ENCODE measurements at regions not wholly inside any gene's neighbourhood (a gene's known extent, or its start where the extent isn't known, plus 50 kb on each side); places are given as distances from the start of the nearest gene placed in this dataset.

GRCh38 chr13:30051531-30052060, 201.2 kb upstream of the UBL3 start:
- Histone ChIP-seq H4K20me1 (replicated peaks in 1 of 2; ENCODE audit: control insufficient read depth in 1 of 2, insufficient read depth in 2 of 2, low read length in 2 of 2) (no peaks in the 10 kb centered on the region), H3K18ac (ENCODE audit: extremely low read depth, low read length) (no peak overlapping the region), H2AFZ (ENCODE audit: low read length) (no peak overlapping the region), H3K4me2 (ENCODE audit: insufficient read depth in 1 of 2, low read depth in 2 of 2, low read length in 2 of 2) (peak overlapping the region; percentile 52 to 87), H2BK5ac (ENCODE audit: low read depth, low read length) (peak overlapping the region; percentile 63; the same call in 1 of the 2 replicates), H3K14ac (ENCODE audit: insufficient read length) (no peak overlapping the region), H3K9ac (replicated peaks in 1 of 4; ENCODE audit: extremely low read depth in 1 of 4, low read depth in 3 of 4, low read length in 3 of 4) (no peak overlapping the region), H3K4me3 (ENCODE audit: extremely low read depth in 1 of 4, insufficient read depth in 2 of 4, low read depth in 3 of 4, low read length in 4 of 4) (peak overlapping the region in 2 of 4 experiments; percentile 4 to 27; a peak in 2 of 8 replicates), H3K23ac (ENCODE audit: insufficient read length) (no peak overlapping the region), H3K9me3 (ENCODE audit: insufficient read depth in 2 of 2, low read depth in 1 of 2, low read length in 1 of 2) (no peaks in the 10 kb centered on the region), H2AK5ac (ENCODE audit: low read depth, low read length) (no peak overlapping the region), H3K27me3 (replicated peaks in 1 of 4; ENCODE audit: control insufficient read depth in 3 of 4, extremely low read depth in 1 of 4, insufficient read depth in 3 of 4, low read length in 3 of 4) (no peaks in the 10 kb centered on the region), H3K23me2 (ENCODE audit: low read depth, low read length) (no peaks in the 10 kb centered on the region), H2BK20ac (ENCODE audit: low read length) (peak overlapping the region; percentile 40; the same call in 1 of the 2 replicates), H3K36me3 (ENCODE audit: control insufficient read depth in 2 of 4, insufficient read depth in 4 of 4, low read length in 3 of 4) (no peaks in the 10 kb centered on the region), H3K79me1 (ENCODE audit: low read depth, low read length) (no peaks in the 10 kb centered on the region), H4K5ac (ENCODE audit: insufficient read length, low read depth, low read length) (no peak overlapping the region), H3K27ac (ENCODE audit: low read depth, low read length) (no peak overlapping the region), H4K91ac (replicated peaks; ENCODE audit: insufficient read length, low read length) (peak overlapping the region; percentile 27), H3K4ac (replicated peaks; ENCODE audit: insufficient read length, low read depth, low read length) (peak overlapping the region; percentile 27), H2BK12ac (ENCODE audit: low read depth, low read length) (0 out of 2 replicates have a peak overlapping the region, but pooled peaks have one; percentile 3), H4K8ac (ENCODE audit: extremely low read depth, insufficient read depth, low read length) (no peak overlapping the region), H3K56ac (replicated peaks; ENCODE audit: insufficient read length, low read depth, low read length) (peak overlapping the region; percentile 0), H3K4me1 (replicated peaks in 1 of 4; ENCODE audit: control insufficient read depth in 3 of 4, insufficient read depth in 4 of 4, low read length in 3 of 4) (peaks cover 12 to 19% (median 14%) of the 10 kb centered on the region in 4 experiments), H3K79me2 (ENCODE audit: control insufficient read depth in 1 of 2, insufficient read depth in 2 of 2, low read length in 2 of 2) (no peaks in the 10 kb centered on the region), H2BK120ac (replicated peaks; ENCODE audit: low read depth, low read length) (peak overlapping the region; percentile 0), H2BK15ac (ENCODE audit: low read length) (no peak overlapping the region)
- DNase-seq (ENCODE audit: low read depth in 1 of 2, low spot score in 2 of 2), result no peak
- TF ChIP-seq RAD21 (IDR thresholded peaks at IDR 0.05 in 1 of 2, conservative IDR thresholded peaks at IDR 0.05 in 1 of 2; ENCODE audit: low read depth in 2 of 2, low read length in 2 of 2) (no peak), YY1 (IDR thresholded peaks at IDR 0.05; ENCODE audit: low read depth, low read length) (peak; percentile 71; the same call in 1 of the 2 replicates)
- POLR2A ChIA-PET (ENCODE audit: partially characterized antibody), result interaction anchor here (0.7 to 1.6 kb wide), 3 partner anchors 13 to 33 kb away, joined by 3 to 5 read pairs (median 3); no protein-coding TSS in a partner anchor
- WGBS, 2 experiments (ENCODE audit: extremely low coverage in 1 of 2, insufficient coverage in 1 of 2, insufficient read length in 1 of 2, insufficient replicate concordance in 2 of 2, low coverage in 1 of 2, low lambda C conversion rate in 2 of 2, missing lambda C conversion rate in 1 of 2), result 33% methylated on average over 2 of the region's 2 CpGs; no CpG with 5 or more reads in 1 of the 2 experiments
- no peak for FAIRE-seq
- CTCF ChIA-PET (ENCODE audit: partially characterized antibody), result interaction anchor here (0.7 to 1.7 kb wide), 7 partner anchors 8 to 895 kb away, joined by 3 to 7 read pairs (median 4); no protein-coding TSS in a partner anchor
